Colonic mucosa (tissue), 4 donors: ENCODE measurements at regions not wholly inside any gene's neighbourhood (a gene's known extent, or its start where the extent isn't known, plus 50 kb on each side); places are given as distances from the start of the nearest gene placed in this dataset.

Experiments
- DNase-seq: peaks from one replicate; pipeline ENCODE4 v3.0.0-alpha.2; 2020
- H3K27ac ChIP-seq: fragments of 200-600 bp; one replicate; pipeline ENCODE4 v1.8.0; 2021
- H3K27me3 ChIP-seq: fragments of 200-600 bp; one replicate; pipeline ENCODE4 v1.8.0; 2021
- H3K36me3 ChIP-seq: fragments of 200-600 bp; one replicate; pipeline ENCODE4 v1.8.0; 2021
- H3K4me1 ChIP-seq: fragments of 200-600 bp; one replicate; pipeline ENCODE4 v1.8.0; 2021; ENCODE audit warnings: mild to moderate bottlenecking
- H3K4me3 ChIP-seq: fragments of 200-600 bp; one replicate; pipeline ENCODE4 v1.8.0; 2021
- H3K9ac ChIP-seq, 2 donors: one replicate each; pipeline ENCODE4 v1.7.0; 2013; ENCODE audit warnings: control low read depth in 2 of 2, low read depth in 2 of 2, low read length in 2 of 2
- H3K9me3 ChIP-seq: fragments of 200-600 bp; one replicate; pipeline ENCODE4 v1.8.0; 2021
- intact Hi-C: fragments of 100-400 bp; cut with DNase I; formaldehyde crosslinking; loops from one replicate; pipeline ENCODE4 v1.14.1; 2022
- TF ChIP-seq, protein P1 (sequence below): fragments of 200-600 bp; IDR thresholded peaks from one replicate; pipeline ENCODE4 v1.8.0; 2022; ENCODE audit warnings: antibody characterized with exemption, mild to moderate bottlenecking
- donor health status: healthy.
- donor health status: DM: no; HTN: no; CAD: no.
- donor health status: DM: no; HTN: no; CAD: no.

GRCh38 chr12:58148976-58149375 is 207.6 kb downstream of the ATP23 start:
- Histone ChIP-seq H3K27me3 (no peaks in the 10 kb centered on the region), H3K27ac (no peak overlapping the region), H3K4me3 (no peak overlapping the region), H3K36me3 (no peaks in the 10 kb centered on the region), H3K4me1 (no peaks in the 10 kb centered on the region), H3K9me3 (no peaks in the 10 kb centered on the region), H3K9ac (no peak overlapping the region)
- intact Hi-C loops, result no loop called here
- TF ChIP-seq, protein P1, sequence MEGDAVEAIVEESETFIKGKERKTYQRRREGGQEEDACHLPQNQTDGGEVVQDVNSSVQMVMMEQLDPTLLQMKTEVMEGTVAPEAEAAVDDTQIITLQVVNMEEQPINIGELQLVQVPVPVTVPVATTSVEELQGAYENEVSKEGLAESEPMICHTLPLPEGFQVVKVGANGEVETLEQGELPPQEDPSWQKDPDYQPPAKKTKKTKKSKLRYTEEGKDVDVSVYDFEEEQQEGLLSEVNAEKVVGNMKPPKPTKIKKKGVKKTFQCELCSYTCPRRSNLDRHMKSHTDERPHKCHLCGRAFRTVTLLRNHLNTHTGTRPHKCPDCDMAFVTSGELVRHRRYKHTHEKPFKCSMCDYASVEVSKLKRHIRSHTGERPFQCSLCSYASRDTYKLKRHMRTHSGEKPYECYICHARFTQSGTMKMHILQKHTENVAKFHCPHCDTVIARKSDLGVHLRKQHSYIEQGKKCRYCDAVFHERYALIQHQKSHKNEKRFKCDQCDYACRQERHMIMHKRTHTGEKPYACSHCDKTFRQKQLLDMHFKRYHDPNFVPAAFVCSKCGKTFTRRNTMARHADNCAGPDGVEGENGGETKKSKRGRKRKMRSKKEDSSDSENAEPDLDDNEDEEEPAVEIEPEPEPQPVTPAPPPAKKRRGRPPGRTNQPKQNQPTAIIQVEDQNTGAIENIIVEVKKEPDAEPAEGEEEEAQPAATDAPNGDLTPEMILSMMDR, result no peak
- DNase-seq, result no peak

DNA sequence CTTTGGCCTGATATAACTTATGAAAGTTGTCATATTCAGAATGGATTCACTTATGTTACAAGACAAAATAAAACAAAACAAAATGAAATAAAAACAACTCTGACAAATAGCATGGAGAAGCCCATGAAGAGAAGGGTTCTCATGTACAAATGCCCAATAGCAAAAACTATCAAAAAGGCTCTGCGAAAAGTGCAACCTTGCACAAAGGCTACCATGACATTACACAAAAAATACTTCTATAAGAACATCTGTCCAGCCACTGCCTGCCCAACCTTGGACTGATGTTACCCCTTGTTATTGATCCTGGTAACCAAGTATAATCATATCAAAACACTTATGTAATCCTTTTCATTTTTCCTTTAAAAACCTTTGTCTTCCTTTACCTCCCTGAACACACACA is 213.0 kb downstream of the ATP23 start:
- Histone ChIP-seq H3K4me3 (no peak overlapping the region), H3K4me1 (no peaks in the 10 kb centered on the region), H3K27me3 (no peaks in the 10 kb centered on the region), H3K9me3 (no peaks in the 10 kb centered on the region), H3K9ac (no peak overlapping the region), H3K27ac (no peak overlapping the region), H3K36me3 (no peaks in the 10 kb centered on the region)
- intact Hi-C loops, result no loop called here
- DNase-seq, result no peak
- TF ChIP-seq, protein P1, result no peak

DNA sequence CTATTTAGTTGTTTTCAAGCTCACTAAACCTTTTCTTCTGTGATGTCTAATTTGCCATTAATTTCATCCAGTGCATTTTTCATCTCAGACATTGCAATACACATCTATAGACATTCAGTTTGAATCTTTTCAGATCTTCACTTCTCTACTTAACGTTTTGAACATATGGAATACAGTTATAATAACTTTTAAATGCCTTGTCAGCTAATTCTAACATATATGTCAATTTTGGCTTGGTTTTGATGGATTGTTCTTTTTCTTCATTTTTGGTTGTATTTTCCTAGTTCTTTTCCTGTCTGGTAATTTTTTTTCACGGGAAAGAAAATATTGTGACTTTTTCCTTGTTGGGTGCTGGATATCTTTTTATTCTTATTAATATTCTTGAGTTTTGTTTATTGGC is 215.3 kb downstream of the ATP23 start:
- no peaks in the 10 kb centered on the region for H3K9me3 ChIP-seq
- intact Hi-C loops, result no loop called here
- H3K27ac ChIP-seq, result no peak overlapping the region
- TF ChIP-seq, protein P1, result no peak
- no peak overlapping the region for H3K9ac ChIP-seq
- no peaks in the 10 kb centered on the region for H3K27me3 ChIP-seq
- no peaks in the 10 kb centered on the region for H3K4me1 ChIP-seq
- DNase-seq, result no peak
- H3K36me3 ChIP-seq, result no peaks in the 10 kb centered on the region
- no peak overlapping the region for H3K4me3 ChIP-seq

GRCh38 chr12:58159941-58160340 is 218.6 kb downstream of the ATP23 start:
- TF ChIP-seq, protein P1, result no peak
- H3K27me3 ChIP-seq, result no peaks in the 10 kb centered on the region
- no peaks in the 10 kb centered on the region for H3K9me3 ChIP-seq
- no peak for DNase-seq
- H3K9ac ChIP-seq, result no peak overlapping the region
- intact Hi-C loops, result no loop called here
- H3K36me3 ChIP-seq, result no peaks in the 10 kb centered on the region
- H3K27ac ChIP-seq, result no peak overlapping the region
- H3K4me3 ChIP-seq, result no peak overlapping the region
- no peaks in the 10 kb centered on the region for H3K4me1 ChIP-seq

DNA sequence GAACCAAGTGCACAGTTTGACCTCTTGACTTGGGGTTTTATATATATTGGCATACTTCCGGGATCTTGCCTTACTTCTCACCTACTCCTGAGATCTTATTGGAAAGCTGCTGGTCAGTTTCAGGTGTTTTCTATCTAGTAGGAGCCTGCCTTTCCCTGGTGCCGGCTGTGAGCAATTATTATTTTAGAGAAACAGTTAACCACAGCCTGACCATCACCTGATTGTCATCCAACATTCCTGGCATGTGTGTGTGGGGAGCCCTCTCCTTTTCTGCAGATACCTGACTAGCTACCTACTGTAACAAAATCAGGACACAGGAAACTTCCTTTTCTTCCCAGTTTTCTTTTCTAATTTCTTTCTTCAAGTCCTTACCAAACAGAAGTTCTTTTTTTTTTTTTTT is 220.4 kb downstream of the ATP23 start:
- intact Hi-C loops, result no loop called here
- Histone ChIP-seq H3K4me3 (no peak overlapping the region), H3K9me3 (no peaks in the 10 kb centered on the region), H3K27me3 (no peaks in the 10 kb centered on the region), H3K27ac (no peak overlapping the region), H3K9ac (no peak overlapping the region), H3K36me3 (no peaks in the 10 kb centered on the region), H3K4me1 (no peaks in the 10 kb centered on the region)
- no peak for DNase-seq
- TF ChIP-seq, protein P1, result no peak

DNA sequence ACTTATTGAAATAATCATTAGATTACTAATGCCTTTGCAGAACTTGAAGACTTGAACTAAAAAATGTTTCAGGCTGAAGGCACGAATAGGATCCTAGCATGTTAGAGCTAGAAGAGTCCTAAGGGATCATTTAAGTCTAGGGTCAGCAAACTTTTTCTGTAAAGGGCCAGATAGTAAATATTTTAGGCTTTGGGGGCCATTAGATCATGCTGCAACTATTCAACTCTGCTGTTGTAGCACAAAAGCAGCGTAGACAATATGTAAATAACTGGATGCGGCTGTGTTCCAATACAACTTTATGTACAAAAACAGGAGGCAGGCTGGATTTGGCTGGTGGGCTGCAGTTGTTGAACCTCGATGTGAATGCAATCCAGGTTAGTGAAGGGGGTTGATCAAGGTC is 221.7 kb downstream of the ATP23 start:
- Histone ChIP-seq H3K27ac (no peak overlapping the region), H3K4me1 (no peaks in the 10 kb centered on the region), H3K9me3 (no peaks in the 10 kb centered on the region), H3K27me3 (no peaks in the 10 kb centered on the region), H3K4me3 (no peak overlapping the region), H3K9ac (no peak overlapping the region), H3K36me3 (no peaks in the 10 kb centered on the region)
- no peak for DNase-seq
- TF ChIP-seq, protein P1, result no peak
- intact Hi-C loops, result no loop called here
